ENCODE measurements at regions not wholly inside any gene's neighbourhood (a gene's known extent, or its start where the extent isn't known, plus 50 kb on each side); places are given as distances from the start of the nearest gene placed in this dataset.

GRCh38 chr6:143607974-143608373, 69.8 kb upstream of the PHACTR2 start:
- TF ChIP-seq CTCF (IDR thresholded peaks at IDR 0.05; ENCODE audit: control insufficient read depth, extremely low read depth, insufficient read depth) = no peak

GRCh38 chr6:143607168-143607567, 70.6 kb upstream of the PHACTR2 start:
- H3K4me3 ChIP-seq (ENCODE audit: low read depth, low read length) = no peak overlapping the region
- no peak for DNase-seq (ENCODE audit: low read depth)
- TF ChIP-seq CTCF (IDR thresholded peaks at IDR 0.05; ENCODE audit: control insufficient read depth, extremely low read depth, insufficient read depth) = no peak

More at GRCh38 chr6:143607974-143608373, 69.8 kb upstream of the PHACTR2 start:
- H3K4me3 ChIP-seq (ENCODE audit: low read depth, low read length) = peak overlapping the region; percentile 11; the same call in 1 of the 2 replicates
- DNase-seq (ENCODE audit: low read depth) = peak; percentile 25

- no peak for DNase-seq (ENCODE audit: low read depth)
- TF ChIP-seq CTCF (IDR thresholded peaks at IDR 0.05; ENCODE audit: control insufficient read depth, extremely low read depth, insufficient read depth) = no peak
- H3K4me3 ChIP-seq (ENCODE audit: low read depth, low read length) = no peak overlapping the region
Observed at GRCh38 chr6:143605906-143606521, 71.8 kb upstream of the PHACTR2 start.

- no peak overlapping the region for H3K4me3 ChIP-seq (ENCODE audit: low read depth, low read length)
- TF ChIP-seq CTCF (IDR thresholded peaks at IDR 0.05; ENCODE audit: control insufficient read depth, extremely low read depth, insufficient read depth) = no peak
- no peak for DNase-seq (ENCODE audit: low read depth)
Observed at GRCh38 chr6:143603455-143603854, 74.3 kb upstream of the PHACTR2 start.

- DNase-seq (ENCODE audit: low read depth) = no peak
- TF ChIP-seq CTCF (IDR thresholded peaks at IDR 0.05; ENCODE audit: control insufficient read depth, extremely low read depth, insufficient read depth) = no peak
Observed at GRCh38 chr6:143601504-143601903, 76.3 kb upstream of the PHACTR2 start.

GRCh38 chr6:143600821-143601220, 76.9 kb upstream of the PHACTR2 start:
- TF ChIP-seq CTCF (IDR thresholded peaks at IDR 0.05; ENCODE audit: control insufficient read depth, extremely low read depth, insufficient read depth) = no peak
- no peak overlapping the region for H3K4me3 ChIP-seq (ENCODE audit: low read depth, low read length)

More at GRCh38 chr6:143601504-143601903, 76.3 kb upstream of the PHACTR2 start:
- no peak overlapping the region for H3K4me3 ChIP-seq (ENCODE audit: low read depth, low read length)

More at GRCh38 chr6:143600821-143601220, 76.9 kb upstream of the PHACTR2 start:
- no peak for DNase-seq (ENCODE audit: low read depth)

Data from LNCaP clone FGC (cell line).